ENCODE measurements at regions not wholly inside any gene's neighbourhood (a gene's known extent, or its start where the extent isn't known, plus 50 kb on each side); places are given as distances from the start of the nearest gene placed in this dataset.

DNA sequence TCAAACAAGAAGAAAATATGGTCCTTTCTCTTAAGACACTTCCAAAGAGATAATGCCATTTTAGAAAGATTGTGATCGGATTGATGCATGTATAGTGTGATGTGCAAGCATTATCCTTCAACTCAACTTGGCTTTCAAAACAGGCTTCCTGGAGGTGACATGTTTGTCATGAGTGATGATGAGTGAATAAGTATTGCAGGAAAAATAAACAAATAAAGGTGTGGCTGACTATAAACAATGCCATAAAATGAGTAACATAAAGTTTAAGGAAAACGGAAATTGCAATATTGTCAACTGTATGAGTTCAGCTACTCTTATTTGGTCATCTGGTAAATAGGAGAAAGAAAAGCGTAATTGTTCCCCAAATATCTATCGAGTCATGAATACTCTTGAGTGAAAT is 1283.7 kb downstream of the PCDH9 start:
- TF ChIP-seq, protein P1, sequence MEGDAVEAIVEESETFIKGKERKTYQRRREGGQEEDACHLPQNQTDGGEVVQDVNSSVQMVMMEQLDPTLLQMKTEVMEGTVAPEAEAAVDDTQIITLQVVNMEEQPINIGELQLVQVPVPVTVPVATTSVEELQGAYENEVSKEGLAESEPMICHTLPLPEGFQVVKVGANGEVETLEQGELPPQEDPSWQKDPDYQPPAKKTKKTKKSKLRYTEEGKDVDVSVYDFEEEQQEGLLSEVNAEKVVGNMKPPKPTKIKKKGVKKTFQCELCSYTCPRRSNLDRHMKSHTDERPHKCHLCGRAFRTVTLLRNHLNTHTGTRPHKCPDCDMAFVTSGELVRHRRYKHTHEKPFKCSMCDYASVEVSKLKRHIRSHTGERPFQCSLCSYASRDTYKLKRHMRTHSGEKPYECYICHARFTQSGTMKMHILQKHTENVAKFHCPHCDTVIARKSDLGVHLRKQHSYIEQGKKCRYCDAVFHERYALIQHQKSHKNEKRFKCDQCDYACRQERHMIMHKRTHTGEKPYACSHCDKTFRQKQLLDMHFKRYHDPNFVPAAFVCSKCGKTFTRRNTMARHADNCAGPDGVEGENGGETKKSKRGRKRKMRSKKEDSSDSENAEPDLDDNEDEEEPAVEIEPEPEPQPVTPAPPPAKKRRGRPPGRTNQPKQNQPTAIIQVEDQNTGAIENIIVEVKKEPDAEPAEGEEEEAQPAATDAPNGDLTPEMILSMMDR (conservative IDR thresholded peaks at IDR 0.05; ENCODE audit: low read depth, low read length), result no peak
- DNase-seq (ENCODE audit: low read depth), result no peak
- no peak overlapping the region for H3K4me3 ChIP-seq (ENCODE audit: low read depth, low read length)

DNA sequence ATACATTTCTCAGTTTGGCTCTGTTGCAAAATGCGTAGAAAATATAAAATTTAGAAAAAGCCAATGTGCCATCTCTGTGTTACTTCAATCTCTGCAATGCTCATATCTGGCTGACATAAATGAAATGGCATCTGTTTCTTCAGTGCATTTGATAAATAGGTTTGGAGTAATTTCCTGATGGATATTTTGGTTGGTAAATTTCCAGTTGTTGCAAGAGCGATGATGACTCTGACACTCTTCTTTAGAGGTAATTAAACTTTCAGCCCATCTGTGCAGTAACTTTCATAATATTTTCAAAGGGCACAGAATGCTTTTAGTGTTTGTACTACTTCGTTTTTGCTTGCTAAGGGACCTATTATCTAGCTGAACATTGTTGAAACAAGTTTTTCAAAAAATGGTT is 1286.4 kb downstream of the PCDH9 start:
- H3K4me3 ChIP-seq (ENCODE audit: low read depth, low read length), result no peak overlapping the region
- TF ChIP-seq, protein P1 (conservative IDR thresholded peaks at IDR 0.05; ENCODE audit: low read depth, low read length), result no peak
- no peak for DNase-seq (ENCODE audit: low read depth)

DNA sequence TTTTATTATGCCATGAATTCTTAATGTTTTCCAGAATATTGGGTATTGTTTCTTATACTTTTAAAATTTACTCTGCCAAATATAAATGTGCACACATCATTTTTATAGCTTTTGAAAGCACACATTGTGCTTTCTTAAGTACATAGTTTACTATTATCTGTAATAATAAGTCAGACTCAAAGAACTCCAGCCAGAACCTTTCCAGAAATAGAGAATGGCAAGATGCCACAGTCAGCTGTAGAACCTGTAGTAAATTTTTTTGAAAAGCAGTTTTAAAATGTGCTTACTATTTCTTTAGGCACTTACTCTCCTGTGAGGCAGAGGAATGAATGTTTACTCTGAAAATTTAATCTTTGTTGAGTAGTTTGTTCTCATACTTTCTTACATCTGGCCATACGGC is 1287.1 kb downstream of the PCDH9 start:
- DNase-seq (ENCODE audit: low read depth), result no peak
- no peak overlapping the region for H3K4me3 ChIP-seq (ENCODE audit: low read depth, low read length)
- TF ChIP-seq, protein P1 (conservative IDR thresholded peaks at IDR 0.05; ENCODE audit: low read depth, low read length), result no peak

DNA sequence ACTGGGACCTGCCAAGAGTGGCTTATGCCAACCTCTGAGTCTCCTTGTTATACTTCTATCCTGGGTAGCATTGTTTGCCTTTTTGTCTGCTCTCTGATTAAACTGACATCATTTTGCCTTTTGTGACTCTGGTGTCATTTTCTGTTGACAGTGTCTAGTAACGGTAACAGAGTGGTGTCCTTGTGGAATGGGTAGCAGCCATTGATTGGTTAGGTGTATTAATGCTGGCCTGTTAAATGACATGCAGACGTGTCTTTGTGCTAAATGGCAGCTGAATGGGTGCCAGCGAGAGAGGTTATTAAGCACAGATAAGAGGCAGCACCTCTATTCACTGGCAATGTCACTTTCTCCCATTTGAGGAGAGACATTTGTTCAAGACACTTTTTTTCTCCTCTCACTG is 1289.4 kb downstream of the PCDH9 start:
- TF ChIP-seq, protein P1 (conservative IDR thresholded peaks at IDR 0.05; ENCODE audit: low read depth, low read length), result no peak
- DNase-seq (ENCODE audit: low read depth), result no peak
- no peak overlapping the region for H3K4me3 ChIP-seq (ENCODE audit: low read depth, low read length)

DNA sequence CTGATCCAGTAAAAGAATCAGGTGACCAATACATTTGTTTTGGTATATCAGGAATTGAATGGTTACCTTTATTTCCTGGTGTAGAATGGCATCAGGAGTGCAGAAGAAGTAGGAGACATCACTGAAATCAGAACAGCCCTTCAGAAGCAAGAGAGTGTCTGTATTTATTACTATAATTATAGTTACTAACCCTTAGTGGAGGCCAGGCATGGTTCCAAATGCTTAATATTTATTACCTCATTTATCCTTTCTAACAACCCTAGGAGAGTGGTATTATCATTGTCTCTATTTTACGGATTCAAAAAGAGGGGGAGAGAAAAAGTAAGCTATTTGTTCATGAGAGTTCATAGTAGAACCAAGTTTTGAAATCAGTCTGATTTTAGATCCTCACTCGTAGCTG is 1292.9 kb downstream of the PCDH9 start:
- TF ChIP-seq, protein P1 (conservative IDR thresholded peaks at IDR 0.05; ENCODE audit: low read depth, low read length), result no peak
- no peak overlapping the region for H3K4me3 ChIP-seq (ENCODE audit: low read depth, low read length)
- DNase-seq (ENCODE audit: low read depth), result no peak

DNA sequence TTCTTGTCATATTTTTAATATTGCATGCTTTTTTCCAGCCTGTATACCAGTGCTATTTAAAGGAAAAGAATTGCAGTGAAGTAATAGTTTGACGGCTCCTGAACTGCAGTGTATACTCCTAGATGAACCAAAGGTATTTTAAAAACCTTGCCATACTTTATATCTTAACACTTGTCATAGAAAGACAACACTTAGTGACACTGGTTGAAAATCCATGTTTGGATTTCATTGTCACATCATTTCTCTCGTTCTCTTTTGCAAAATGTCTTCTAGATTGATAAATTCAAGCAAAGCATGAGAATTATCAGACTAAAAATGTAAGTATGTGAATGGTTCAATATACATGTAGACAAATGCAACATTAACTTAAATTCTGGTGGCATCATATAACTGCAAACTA is 1293.9 kb downstream of the PCDH9 start:
- TF ChIP-seq, protein P1 (conservative IDR thresholded peaks at IDR 0.05; ENCODE audit: low read depth, low read length), result no peak
- DNase-seq (ENCODE audit: low read depth), result no peak
- H3K4me3 ChIP-seq (ENCODE audit: low read depth, low read length), result no peak overlapping the region

DNA sequence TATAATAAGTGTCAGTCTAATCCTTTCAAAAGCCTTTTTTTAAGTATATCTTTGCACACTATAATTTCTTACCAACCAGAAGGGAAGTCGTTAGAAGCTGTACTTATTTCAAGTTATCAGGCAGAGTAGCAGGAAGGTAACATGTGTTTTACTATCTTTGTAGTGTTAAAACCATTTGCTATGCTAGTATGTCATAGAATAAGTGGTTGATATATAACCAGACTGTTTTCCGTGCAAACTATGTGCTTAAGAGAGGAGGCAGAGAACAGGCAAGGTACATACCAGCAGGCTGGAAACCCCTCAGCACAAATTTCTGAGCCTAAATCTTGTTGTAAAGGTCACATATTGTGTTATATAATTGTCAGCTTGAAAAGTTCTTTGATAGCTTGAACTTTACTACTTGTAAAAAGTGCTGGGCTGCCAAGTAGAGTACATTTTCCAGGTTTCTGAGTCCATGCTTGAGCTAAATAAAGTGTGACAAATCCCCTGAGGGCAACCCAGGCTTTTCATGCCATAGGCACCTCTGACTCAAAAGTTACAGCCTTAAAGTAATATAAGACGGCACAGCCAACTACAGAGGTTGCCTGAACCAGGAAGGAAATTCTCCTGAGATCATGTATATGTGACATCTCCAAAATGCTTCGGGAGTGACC is 1297.4 kb downstream of the PCDH9 start:
- TF ChIP-seq, protein P1 (conservative IDR thresholded peaks at IDR 0.05; ENCODE audit: low read depth, low read length), result no peak
- no peak overlapping the region for H3K4me3 ChIP-seq (ENCODE audit: low read depth, low read length)
- DNase-seq (ENCODE audit: low read depth), result no peak
